IMR-90 (cell line): ENCODE measurements at regions not wholly inside any gene's neighbourhood (a gene's known extent, or its start where the extent isn't known, plus 50 kb on each side); places are given as distances from the start of the nearest gene placed in this dataset.

ENCODE experiments used
- ATAC-seq: fragments of 200-7000 bp; cut with Tn5 transposase; 2 replicates; pipeline ENCODE4 v1.9.1; 2020; ENCODE audit warnings: low read depth, mild to moderate bottlenecking, moderate library complexity
- BruUV-seq: library from RNA; stranded (reverse); fragments of 400-500 nt; replicated peaks from 2 replicates; lab custom pipeline; 2021; lab: Mats Ljungman, UMichigan
- CTCF ChIA-PET: fragments of 300-600 bp; formaldehyde crosslinking; extraction: SDS; loops from one replicate; lab custom pipeline; 2021; ENCODE audit warnings: antibody characterized with exemption; lab: Yijun Ruan, JAX
- POLR2A ChIA-PET: fragments of 300-600 bp; sonication (Branson Sonifier 250); formaldehyde crosslinking; loops from one replicate; lab custom pipeline; 2022; ENCODE audit warnings: antibody characterized with exemption; ENCODE audit not compliant: unreplicated experiment; lab: Charles Lee
- DNase-seq: peaks from one replicate; pipeline ENCODE4 v3.0.0; 2013
- H2AFZ ChIP-seq: replicated peaks from 2 replicates; pipeline ENCODE3; 2013; ENCODE audit warnings: low read length, mild to moderate bottlenecking; ENCODE audit not compliant: poor library complexity
- H2AK5ac ChIP-seq: 2 replicates; pipeline ENCODE4 v1.6.1; 2013; ENCODE audit warnings: low read depth, low read length, inconsistent platforms
- H2AK9ac ChIP-seq: replicated peaks from 2 replicates; pipeline ENCODE3; 2013; ENCODE audit warnings: mild to moderate bottlenecking, low read depth, low read length, moderate library complexity; ENCODE audit not compliant: poor library complexity
- H2BK120ac ChIP-seq: 2 replicates; pipeline ENCODE4 v1.6.1; 2013; ENCODE audit warnings: low read depth, low read length, inconsistent platforms
- H2BK15ac ChIP-seq: 3 replicates; pipeline ENCODE4 v1.6.1; 2013; ENCODE audit warnings: low read depth, low read length, inconsistent platforms
- H2BK20ac ChIP-seq: 2 replicates; pipeline ENCODE4 v1.6.1; 2013; ENCODE audit warnings: low read depth, mild to moderate bottlenecking, inconsistent platforms, low read length, moderate library complexity
- H2BK5ac ChIP-seq: 2 replicates; pipeline ENCODE4 v1.6.1; 2013; ENCODE audit warnings: mild to moderate bottlenecking, low read depth, low read length, inconsistent platforms; ENCODE audit not compliant: poor library complexity, severe bottlenecking
- H3K14ac ChIP-seq: replicated peaks from 2 replicates; pipeline ENCODE4 v1.6.1; 2013; ENCODE audit warnings: low read depth, low read length, inconsistent platforms
- H3K18ac ChIP-seq: 2 replicates; pipeline ENCODE4 v1.6.1; 2013; ENCODE audit warnings: low read depth, low read length, control low read depth
- H3K23ac ChIP-seq: 2 replicates; pipeline ENCODE4 v1.6.1; 2013; ENCODE audit warnings: low read depth, low read length, inconsistent platforms
- H3K27ac ChIP-seq: 2 replicates; pipeline ENCODE4 v1.5.1; 2013; ENCODE audit warnings: mild to moderate bottlenecking, control low read depth, low read length; ENCODE audit not compliant: insufficient read depth
- H3K27me3 ChIP-seq: 2 replicates; pipeline ENCODE4 v1.6.1; 2013; ENCODE audit warnings: low read length; ENCODE audit not compliant: control insufficient read depth, insufficient read depth
- H3K36me3 ChIP-seq: 2 replicates; pipeline ENCODE4 v1.6.1; 2013; ENCODE audit warnings: low read length, mixed read lengths; ENCODE audit not compliant: control insufficient read depth, insufficient read depth
- H3K4ac ChIP-seq: 2 replicates; pipeline ENCODE4 v1.6.1; 2013; ENCODE audit warnings: low read depth, low read length, inconsistent platforms
- H3K4me1 ChIP-seq: 2 replicates; pipeline ENCODE4 v1.6.1; 2013; ENCODE audit warnings: low read length, mixed read lengths; ENCODE audit not compliant: control insufficient read depth, insufficient read depth
- H3K4me2 ChIP-seq: 2 replicates; pipeline ENCODE4 v1.6.1; 2013; ENCODE audit warnings: low read depth, mild to moderate bottlenecking, control low read depth, low read length, moderate library complexity
- H3K4me3 ChIP-seq: 2 replicates; pipeline ENCODE4 v1.5.1; 2013; ENCODE audit warnings: low read depth, mild to moderate bottlenecking, control low read depth, low read length, moderate library complexity; ENCODE audit not compliant: insufficient read depth
- H3K56ac ChIP-seq: 2 replicates; pipeline ENCODE4 v1.6.1; 2013; ENCODE audit warnings: low read length, inconsistent platforms; ENCODE audit not compliant: insufficient read depth; ENCODE audit errors: extremely low read depth
- H3K79me1 ChIP-seq, 2 experiments: 2 replicates each; pipeline ENCODE4 v1.6.1; 2013; ENCODE audit warnings: low read length in 2 of 2, inconsistent platforms in 1 of 2, low read depth in 1 of 2
- H3K9ac ChIP-seq: 2 replicates; pipeline ENCODE4 v1.6.1; 2013; ENCODE audit warnings: low read depth, low read length, control low read depth
- H3K9me1 ChIP-seq: 2 replicates; pipeline ENCODE4 v1.6.1; 2013; ENCODE audit warnings: low read length, inconsistent platforms; ENCODE audit not compliant: insufficient read depth
- H3K9me3 ChIP-seq: 2 replicates; pipeline ENCODE4 v1.6.1; 2013; ENCODE audit warnings: low read length; ENCODE audit not compliant: control insufficient read depth, insufficient read depth
- H4K20me1 ChIP-seq: 2 replicates; pipeline ENCODE4 v1.6.1; 2013; ENCODE audit warnings: low read length, inconsistent platforms; ENCODE audit not compliant: insufficient read depth
- H4K5ac ChIP-seq: 2 replicates; pipeline ENCODE4 v1.6.1; 2013; ENCODE audit warnings: mild to moderate bottlenecking, low read depth, low read length, control low read depth
- H4K8ac ChIP-seq, 2 experiments: 2 replicates each; pipeline ENCODE4 v1.6.1; 2013; ENCODE audit warnings: low read depth in 2 of 2, low read length in 2 of 2, control low read depth in 1 of 2, inconsistent platforms in 1 of 2
- H4K91ac ChIP-seq: 2 replicates; pipeline ENCODE4 v1.6.1; 2013; ENCODE audit warnings: low read depth, low read length, inconsistent platforms; ENCODE audit not compliant: insufficient read depth
- BHLHE40 ChIP-seq: fragments of 150-350 bp; IDR thresholded peaks from 2 replicates; pipeline ENCODE4 v1.6.1; 2016; ENCODE audit warnings: mild to moderate bottlenecking, low read depth, low read length
- CEBPB ChIP-seq: IDR thresholded peaks from 2 replicates; pipeline ENCODE4 v1.6.1; 2012; ENCODE audit warnings: low read depth, low read length, improper control_type of control experiment
- CHD1 ChIP-seq: IDR thresholded peaks from 2 replicates; pipeline ENCODE4 v1.6.1; 2012; ENCODE audit warnings: low read depth, low read length, improper control_type of control experiment
- CTCF ChIP-seq: conservative IDR thresholded peaks from 2 replicates; pipeline ENCODE4 v1.5.1; 2012; ENCODE audit warnings: mild to moderate bottlenecking, low read depth, low read length, improper control_type of control experiment
- ELK1 ChIP-seq: fragments of 150-350 bp; IDR thresholded peaks from 2 replicates; pipeline ENCODE4 v1.6.1; 2016; ENCODE audit warnings: low read depth, mild to moderate bottlenecking, low read length, moderate library complexity, borderline replicate concordance
- FOS ChIP-seq: fragments of 150-350 bp; IDR thresholded peaks from 2 replicates; pipeline ENCODE4 v1.6.1; 2016; ENCODE audit warnings: low read depth, low read length
- MAFK ChIP-seq: IDR thresholded peaks from 2 replicates; pipeline ENCODE4 v1.6.1; 2012; ENCODE audit warnings: low read depth, low read length, improper control_type of control experiment
- MAZ ChIP-seq: IDR thresholded peaks from 2 replicates; pipeline ENCODE4 v1.6.1; 2012; ENCODE audit warnings: low read depth, mild to moderate bottlenecking, low read length, improper control_type of control experiment, moderate library complexity, borderline replicate concordance
- MXI1 ChIP-seq: IDR thresholded peaks from 2 replicates; pipeline ENCODE4 v1.6.1; 2012; ENCODE audit warnings: low read depth, mild to moderate bottlenecking, low read length, moderate library complexity, borderline replicate concordance
- NFE2L2 ChIP-seq: fragments of 150-350 bp; IDR thresholded peaks from 2 replicates; pipeline ENCODE4 v1.6.1; 2016; ENCODE audit warnings: low read depth, mild to moderate bottlenecking, low read length
- POLR2A ChIP-seq: IDR thresholded peaks from 2 replicates; pipeline ENCODE4 v1.6.1; 2012; ENCODE audit warnings: mild to moderate bottlenecking, low read depth, low read length
- RAD21 ChIP-seq: IDR thresholded peaks from 2 replicates; pipeline ENCODE4 v1.6.1; 2012; ENCODE audit warnings: low read length, improper control_type of control experiment
- RCOR1 ChIP-seq: IDR thresholded peaks from 2 replicates; pipeline ENCODE4 v1.6.1; 2012; ENCODE audit warnings: mild to moderate bottlenecking, low read length, improper control_type of control experiment; ENCODE audit not compliant: insufficient replicate concordance
- RFX5 ChIP-seq: IDR thresholded peaks from 2 replicates; pipeline ENCODE4 v1.8.0; 2012; ENCODE audit warnings: low read depth, mild to moderate bottlenecking, low read length, moderate library complexity
- SMC3 ChIP-seq: fragments of 150-350 bp; IDR thresholded peaks from 2 replicates; pipeline ENCODE4 v1.6.1; 2016; ENCODE audit warnings: low read depth, mild to moderate bottlenecking, antibody characterized with exemption, low read length, moderate library complexity
- USF2 ChIP-seq: fragments of 150-350 bp; IDR thresholded peaks from 2 replicates; pipeline ENCODE4 v1.6.1; 2017; ENCODE audit warnings: mild to moderate bottlenecking, antibody characterized with exemption, low read length, low read depth
- WGBS, 2 experiments: methylation state at CpG; one replicate each; pipeline versions ENCODE4 v1.1.5 to v1.1.7; 2013; ENCODE audit warnings: missing lambda C conversion rate in 2 of 2; ENCODE audit not compliant: insufficient read length in 1 of 2; ENCODE audit errors: extremely low coverage in 2 of 2; 5-methylcytosine and 5-hydroxymethylcytosine counted together
- dilution Hi-C: fragments of 300-500 bp; cut with HindIII; formaldehyde crosslinking; loops from one replicate; pipeline ENCODE4 v1.14.3; 2018; ENCODE audit warnings: low sequenced_read_pairs; ENCODE audit not compliant: unreplicated experiment
- in situ Hi-C: fragments of 300-500 bp; cut with MboI; formaldehyde crosslinking; loops from 3 replicates; pipeline ENCODE4 v1.14.3; 2019; ENCODE audit warnings: low sequenced_read_pairs, inconsistent platforms, mixed read lengths
- intact Hi-C: fragments of 100-400 bp; cut with micrococcal nuclease; formaldehyde crosslinking; loops from 2 replicates; pipeline ENCODE4 v1.10.0; 2022

GRCh38 chr15:96274698-96275097 is 55.8 kb upstream of the NR2F2 start:
- POLR2A ChIA-PET, result interaction anchor here (0.7 kb wide), 1 partner anchor 11 kb away, joined by 10 read pairs; no protein-coding TSS in a partner anchor
- Histone ChIP-seq H2BK15ac (no peak overlapping the region), H4K20me1 (no peaks in the 10 kb centered on the region), H3K79me1 (peaks cover 5 to 20% of the 10 kb centered on the region in 2 experiments; a peak in 3 of 4 replicates), H3K27me3 (no peaks in the 10 kb centered on the region), H4K91ac (no peak overlapping the region), H3K14ac (0 out of 2 replicates have a peak overlapping the region, but pooled peaks have one; percentile 35), H3K4me3 (no peak overlapping the region), H3K27ac (no peak overlapping the region), H3K18ac (no peak overlapping the region; the same call in 1 of the 2 replicates), H3K4ac (peak overlapping the region; percentile 24; the same call in 1 of the 2 replicates), H2BK5ac (peak overlapping the region; percentile 95), H3K9ac (no peak overlapping the region), H2AK9ac (no peak overlapping the region), H2AK5ac (no peak overlapping the region), H2AFZ (no peak overlapping the region), H2BK120ac (peak overlapping the region; percentile 69; the same call in 1 of the 2 replicates), H3K4me1 (peaks cover 14% of the 10 kb centered on the region), H4K8ac (0 out of 4 replicates have a peak overlapping the region, but pooled peaks of 1 of the 2 experiments have one; percentile 60), H3K36me3 (peaks cover 7% of the 10 kb centered on the region), H3K9me1 (no peaks in the 10 kb centered on the region; the same call in 1 of the 2 replicates), H4K5ac (no peak overlapping the region), H3K4me2 (no peak overlapping the region), H3K9me3 (no peaks in the 10 kb centered on the region), H2BK20ac (peak overlapping the region; percentile 73; the same call in 1 of the 2 replicates), H3K56ac (no peak overlapping the region), H3K23ac (no peak overlapping the region)
- intact Hi-C loops (loop anchor here (2.0 to 5.0 kb wide), 2 partner anchors 52 to 1017 kb away; no protein-coding TSS in a partner anchor), in situ Hi-C loops (no loop called here), dilution Hi-C loops (no loop called here)
- no CpG with 5 or more reads among the region's 2 CpGs for WGBS, 2 experiments
- ATAC-seq, result no peak
- no peak for TF ChIP-seq CTCF
- TF ChIP-seq SMC3, result no peak
- no peak for TF ChIP-seq RFX5
- no peak for TF ChIP-seq POLR2A
- no peak for TF ChIP-seq MAZ
- no peak for TF ChIP-seq NFE2L2
- TF ChIP-seq BHLHE40, result no peak
- no peak for TF ChIP-seq USF2
- TF ChIP-seq RCOR1, result no peak
- no peak for TF ChIP-seq FOS
- TF ChIP-seq MAFK, result no peak
- no peak for TF ChIP-seq ELK1
- TF ChIP-seq CHD1, result no peak
- no peak for TF ChIP-seq RAD21
- TF ChIP-seq MXI1, result no peak
- no peak for TF ChIP-seq CEBPB
- CTCF ChIA-PET, result interaction anchor here (1.8 kb wide), 1 partner anchor 53 kb away, joined by 5 read pairs; no protein-coding TSS in a partner anchor
- no TSS peak for BruUV-seq
- no peak for DNase-seq
